CD4-positive, alpha-beta memory T cell (primary cell): ENCODE measurements at regions not wholly inside any gene's neighbourhood (a gene's known extent, or its start where the extent isn't known, plus 50 kb on each side); places are given as distances from the start of the nearest gene placed in this dataset.

Source experiments
- CTCF ChIA-PET: fragments of 350-600 bp; sonication (Branson Sonifier 250); formaldehyde crosslinking; loops from one replicate; lab custom pipeline; 2021; ENCODE audit warnings: inconsistent platforms; ENCODE audit not compliant: partially characterized antibody; lab: Charles Lee
- POLR2A ChIA-PET: fragments of 350-600 bp; sonication (Branson Sonifier 250); formaldehyde crosslinking; loops from one replicate; lab custom pipeline; 2021; ENCODE audit not compliant: partially characterized antibody; lab: Charles Lee
- DNase-seq, 5 donors: peaks; one replicate each; pipeline versions ENCODE4 v3.0.0 to v3.0.0-alpha.2; 2020 to 2022; ENCODE audit warnings: mixed read lengths in 1 of 5
- H3K27ac ChIP-seq: one replicate; pipeline ENCODE4 v1.7.0; 2013; ENCODE audit warnings: low read depth, low read length
- H3K27me3 ChIP-seq: 2 replicates; pipeline ENCODE4 v1.7.0; 2013; ENCODE audit warnings: mild to moderate bottlenecking, low read length, moderate library complexity; ENCODE audit not compliant: insufficient read depth
- H3K36me3 ChIP-seq: 2 replicates; pipeline ENCODE4 v1.7.0; 2013; ENCODE audit warnings: mild to moderate bottlenecking, low read length, moderate library complexity; ENCODE audit not compliant: insufficient read depth
- H3K4me1 ChIP-seq: 2 replicates; pipeline ENCODE4 v1.7.0; 2013; ENCODE audit warnings: mild to moderate bottlenecking, low read length, moderate library complexity; ENCODE audit not compliant: insufficient read depth
- H3K4me3 ChIP-seq, 2 donors: one replicate each; pipeline ENCODE4 v1.7.0; 2013; ENCODE audit warnings: low read length in 2 of 2, mild to moderate bottlenecking in 1 of 2
- H3K9me3 ChIP-seq, 2 donors: one replicate each; pipeline ENCODE4 v1.7.0; 2013; ENCODE audit warnings: low read length in 2 of 2, control low read depth in 1 of 2; ENCODE audit not compliant: control insufficient read depth in 1 of 2
- H3K27ac Mint-ChIP-seq, 7 donors: one replicate each; pipeline ENCODE4 v1.8.0; 2020 to 2021; ENCODE audit warnings: mixed read lengths in 7 of 7, mild to moderate bottlenecking in 6 of 7, inconsistent platforms in 3 of 7, moderate library complexity in 3 of 7
- H3K27me3 Mint-ChIP-seq, 2 donors: one replicate each; pipeline ENCODE4 v1.8.0; 2020 to 2021; ENCODE audit warnings: mixed read lengths in 2 of 2
- H3K36me3 Mint-ChIP-seq, 2 donors: one replicate each; pipeline ENCODE4 v1.8.0; 2020 to 2021; ENCODE audit warnings: mixed read lengths in 2 of 2, inconsistent platforms in 1 of 2, mild to moderate bottlenecking in 1 of 2
- H3K4me1 Mint-ChIP-seq, 4 donors: one replicate each; pipeline ENCODE4 v1.8.0; 2020 to 2021; ENCODE audit warnings: mixed read lengths in 4 of 4, mild to moderate bottlenecking in 1 of 4
- H3K4me3 Mint-ChIP-seq, 8 donors: one replicate each; pipeline ENCODE4 v1.8.0; 2020 to 2021; ENCODE audit warnings: mixed read lengths in 8 of 8, mild to moderate bottlenecking in 7 of 8, moderate library complexity in 6 of 8, inconsistent platforms in 3 of 8
- H3K9me3 Mint-ChIP-seq, 8 donors: one replicate each; pipeline ENCODE4 v1.8.0; 2020 to 2021; ENCODE audit warnings: mixed read lengths in 8 of 8, mild to moderate bottlenecking in 5 of 8, inconsistent platforms in 3 of 8, moderate library complexity in 1 of 8
- intact Hi-C: fragments of 100-400 bp; cut with micrococcal nuclease; formaldehyde crosslinking; loops from one replicate; pipeline ENCODE4 v1.15.1; 2023

DNA sequence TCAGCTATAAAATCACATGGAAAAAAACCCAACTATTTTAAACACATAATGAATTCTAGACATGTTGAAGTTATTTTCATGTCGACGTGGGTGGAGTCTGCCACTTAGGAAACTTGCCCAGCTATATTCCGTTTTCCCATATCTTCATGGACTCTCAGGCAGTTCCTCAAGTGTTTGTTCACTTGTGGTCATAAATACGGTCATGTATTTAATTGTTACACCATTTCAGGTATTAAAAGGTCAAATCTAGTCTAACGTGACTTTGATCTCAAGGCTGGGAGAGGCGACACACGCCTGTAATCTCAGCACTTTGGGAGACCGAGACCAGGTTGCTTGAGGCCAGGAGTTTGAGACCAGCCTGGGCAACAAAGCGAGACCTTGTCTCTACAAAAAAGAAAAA lies 346.9 kb downstream of the PBX1 start:
- no peaks in the 10 kb centered on the region for H3K36me3 Mint-ChIP-seq
- no peak overlapping the region for H3K27ac Mint-ChIP-seq
- H3K9me3 Mint-ChIP-seq: peaks cover 0 to 10% (median 3%) of the 10 kb centered on the region in 8 donors
- H3K4me1 ChIP-seq: no peaks in the 10 kb centered on the region
- no peaks in the 10 kb centered on the region for H3K27me3 Mint-ChIP-seq
- intact Hi-C loops: no loop called here
- CTCF ChIA-PET: no interaction called here
- H3K4me1 Mint-ChIP-seq: no peaks in the 10 kb centered on the region
- no peaks in the 10 kb centered on the region for H3K9me3 ChIP-seq
- POLR2A ChIA-PET: no interaction called here
- H3K27me3 ChIP-seq: no peaks in the 10 kb centered on the region
- H3K27ac ChIP-seq: no peak overlapping the region
- no peak for DNase-seq
- H3K36me3 ChIP-seq: no peaks in the 10 kb centered on the region
- H3K4me3 Mint-ChIP-seq: no peak overlapping the region
- no peak overlapping the region for H3K4me3 ChIP-seq

DNA sequence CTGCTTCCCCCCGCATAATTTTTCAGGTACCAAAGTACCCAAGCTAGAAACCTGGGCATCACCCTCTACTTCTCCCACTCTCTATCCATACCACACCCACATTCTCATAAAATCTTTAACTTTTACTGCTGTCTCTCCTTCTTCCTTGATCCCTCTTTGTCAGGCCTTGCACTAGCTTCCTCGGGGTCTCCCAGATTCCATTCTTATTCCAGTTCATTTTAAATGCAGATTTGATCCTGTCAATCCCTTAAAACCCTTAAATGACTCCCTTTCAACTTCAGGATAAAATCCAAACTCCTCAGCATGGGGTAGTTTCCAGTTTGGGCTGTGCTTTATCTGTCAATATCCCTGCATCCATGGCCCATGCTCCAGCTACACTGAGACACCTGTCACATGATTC lies 343.5 kb downstream of the PBX1 start:
- intact Hi-C loops: no loop called here
- DNase-seq: no peak
- ChIA-PET POLR2A (no interaction called here), CTCF (no interaction called here)
- no peaks in the 10 kb centered on the region for H3K4me1 ChIP-seq
- H3K36me3 Mint-ChIP-seq: no peaks in the 10 kb centered on the region
- no peaks in the 10 kb centered on the region for H3K27me3 ChIP-seq
- peaks cover 0 to 13% (median 2%) of the 10 kb centered on the region in 8 donors for H3K9me3 Mint-ChIP-seq
- H3K27me3 Mint-ChIP-seq: no peaks in the 10 kb centered on the region
- no peak overlapping the region for H3K4me3 Mint-ChIP-seq
- H3K4me1 Mint-ChIP-seq: no peaks in the 10 kb centered on the region
- no peak overlapping the region for H3K27ac ChIP-seq
- H3K4me3 ChIP-seq: no peak overlapping the region
- no peaks in the 10 kb centered on the region for H3K9me3 ChIP-seq
- no peaks in the 10 kb centered on the region for H3K36me3 ChIP-seq
- H3K27ac Mint-ChIP-seq: no peak overlapping the region
